HG03066 (cell line): ENCODE measurements at regions not wholly inside any gene's neighbourhood (a gene's known extent, or its start where the extent isn't known, plus 50 kb on each side); places are given as distances from the start of the nearest gene placed in this dataset.

Experiments
- ATAC-seq: cut with Tn5 transposase; IDR thresholded peaks from one replicate; pipeline ENCODE4 v1.9.1; 2021; ENCODE audit warnings: low read depth; ENCODE audit not compliant: unreplicated experiment

GRCh38 chr2:177314722-177315264, 50.3 kb upstream of the NFE2L2 start:
- no peak for ATAC-seq

GRCh38 chr2:177315364-177315763, 50.8 kb upstream of the NFE2L2 start:
- no peak for ATAC-seq

GRCh38 chr2:177316756-177317155, 52.2 kb upstream of the NFE2L2 start:
- no peak for ATAC-seq

- no peak for ATAC-seq
Measured at GRCh38 chr2:177317443-177317842, 52.9 kb upstream of the NFE2L2 start.

GRCh38 chr2:177317857-177318256, 53.3 kb upstream of the NFE2L2 start:
- ATAC-seq: no peak

GRCh38 chr2:177318613-177319012, 54.1 kb upstream of the NFE2L2 start:
- ATAC-seq: no peak

GRCh38 chr2:177320596-177320995, 56.1 kb upstream of the NFE2L2 start:
- no peak for ATAC-seq

- ATAC-seq: no peak
Measured at GRCh38 chr2:177322801-177323261, 58.3 kb upstream of the NFE2L2 start.

- ATAC-seq: no peak
Measured at GRCh38 chr2:177324797-177325196, 60.3 kb upstream of the NFE2L2 start.

- no peak for ATAC-seq
Measured at GRCh38 chr2:177325554-177325953, 61.0 kb upstream of the NFE2L2 start.

GRCh38 chr2:177326005-177326404, 61.5 kb upstream of the NFE2L2 start:
- no peak for ATAC-seq

- ATAC-seq: no peak
Measured at GRCh38 chr2:177326591-177326990, 62.1 kb upstream of the NFE2L2 start.

- ATAC-seq: no peak
Measured at GRCh38 chr2:177327009-177327408, 62.5 kb upstream of the NFE2L2 start.

- ATAC-seq: no peak
Measured at GRCh38 chr2:177328056-177328455, 63.5 kb upstream of the NFE2L2 start.

GRCh38 chr2:177329064-177329463, 63.5 kb upstream of the AGPS start:
- ATAC-seq: no peak

GRCh38 chr2:177331466-177331997, 61.0 kb upstream of the AGPS start:
- no peak for ATAC-seq

GRCh38 chr2:177332026-177332991, 60.3 kb upstream of the AGPS start:
- ATAC-seq: peak; percentile 73

- ATAC-seq: no peak
Measured at GRCh38 chr2:177332992-177333388, 59.6 kb upstream of the AGPS start.

GRCh38 chr2:177334940-177335543, 57.5 kb upstream of the AGPS start:
- no peak for ATAC-seq

GRCh38 chr2:177335917-177336450, 56.6 kb upstream of the AGPS start:
- no peak for ATAC-seq

GRCh38 chr2:177338177-177338721, 54.3 kb upstream of the AGPS start:
- no peak for ATAC-seq
